ENCODE measurements at regions not wholly inside any gene's neighbourhood (a gene's known extent, or its start where the extent isn't known, plus 50 kb on each side); places are given as distances from the start of the nearest gene placed in this dataset.

DNA sequence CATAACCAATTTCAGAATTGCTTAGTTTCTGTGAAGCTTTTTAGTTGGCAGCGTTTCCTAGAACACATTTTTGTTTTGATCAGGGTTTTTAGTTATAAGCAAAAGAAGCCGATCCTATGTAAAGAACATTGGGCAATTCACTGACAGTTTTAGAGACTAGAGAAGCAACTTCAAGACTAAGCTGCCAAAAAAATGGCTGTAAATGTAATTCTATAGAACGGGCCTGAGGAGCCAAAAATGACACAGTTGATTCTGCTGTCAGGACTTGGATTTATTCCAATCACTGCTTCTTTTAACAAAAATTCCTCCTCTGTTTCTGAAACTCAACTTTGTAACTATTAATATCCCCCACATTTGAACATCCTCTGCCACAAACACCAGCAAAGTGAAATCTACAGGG is 236.0 kb upstream of the EYS start:
- no peaks in the 10 kb centered on the region for H3K79me2 ChIP-seq (ENCODE audit: control insufficient read depth, insufficient read depth, low read length)
- FAIRE-seq: no peak
- ChIA-PET CTCF (no interaction called here), POLR2A (no interaction called here)
- no peaks in the 10 kb centered on the region for H3K9me3 ChIP-seq (replicated peaks; ENCODE audit: control insufficient read depth, insufficient read depth, low read length)
- intact Hi-C loops (cut with micrococcal nuclease): no loop called here
- H4K20me1 ChIP-seq (replicated peaks; ENCODE audit: control insufficient read depth, extremely low read depth, insufficient read depth, low read length): no peaks in the 10 kb centered on the region
- dilution Hi-C loops (cut with MboI; ENCODE audit: extremely low pct_ligation_motif_present, low sequenced_read_pairs): no loop called here
- no peaks in the 10 kb centered on the region for H3K4me1 ChIP-seq (ENCODE audit: control insufficient read depth, extremely low read depth, insufficient read depth, low read length)
- no peak overlapping the region for H3K4me2 ChIP-seq (ENCODE audit: insufficient read depth, low read length)
- H2AFZ ChIP-seq (ENCODE audit: low read depth, low read length): no peak overlapping the region
- no peaks in the 10 kb centered on the region for H3K36me3 ChIP-seq (ENCODE audit: control insufficient read depth in 2 of 2, extremely low read depth in 1 of 2, insufficient read depth in 2 of 2, low read length in 2 of 2)
- no peak overlapping the region for H3K4me3 ChIP-seq (replicated peaks in 1 of 3; ENCODE audit: insufficient read depth in 1 of 3, low read depth in 1 of 3, low read length in 3 of 3)
- BruUV-seq (replicated peaks): no TSS peak
- no peak overlapping the region for H3K27ac ChIP-seq (ENCODE audit: insufficient read depth, low read depth, low read length)
- no peak for DNase-seq (ENCODE audit: low read depth, low spot score)
- no peak for TF ChIP-seq POLR2AphosphoS5 (IDR thresholded peaks at IDR 0.05; ENCODE audit: insufficient read depth, low read depth, low read length)
- no peak for TF ChIP-seq JUN (IDR thresholded peaks at IDR 0.05; ENCODE audit: borderline replicate concordance, insufficient read depth, insufficient read length, low read depth)
- no peak for TF ChIP-seq POLR2A (IDR thresholded peaks at IDR 0.05; ENCODE audit: low read depth, low read length)
- TF ChIP-seq, protein P1, sequence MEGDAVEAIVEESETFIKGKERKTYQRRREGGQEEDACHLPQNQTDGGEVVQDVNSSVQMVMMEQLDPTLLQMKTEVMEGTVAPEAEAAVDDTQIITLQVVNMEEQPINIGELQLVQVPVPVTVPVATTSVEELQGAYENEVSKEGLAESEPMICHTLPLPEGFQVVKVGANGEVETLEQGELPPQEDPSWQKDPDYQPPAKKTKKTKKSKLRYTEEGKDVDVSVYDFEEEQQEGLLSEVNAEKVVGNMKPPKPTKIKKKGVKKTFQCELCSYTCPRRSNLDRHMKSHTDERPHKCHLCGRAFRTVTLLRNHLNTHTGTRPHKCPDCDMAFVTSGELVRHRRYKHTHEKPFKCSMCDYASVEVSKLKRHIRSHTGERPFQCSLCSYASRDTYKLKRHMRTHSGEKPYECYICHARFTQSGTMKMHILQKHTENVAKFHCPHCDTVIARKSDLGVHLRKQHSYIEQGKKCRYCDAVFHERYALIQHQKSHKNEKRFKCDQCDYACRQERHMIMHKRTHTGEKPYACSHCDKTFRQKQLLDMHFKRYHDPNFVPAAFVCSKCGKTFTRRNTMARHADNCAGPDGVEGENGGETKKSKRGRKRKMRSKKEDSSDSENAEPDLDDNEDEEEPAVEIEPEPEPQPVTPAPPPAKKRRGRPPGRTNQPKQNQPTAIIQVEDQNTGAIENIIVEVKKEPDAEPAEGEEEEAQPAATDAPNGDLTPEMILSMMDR (IDR thresholded peaks at IDR 0.05; ENCODE audit: extremely low read depth in 1 of 2, insufficient read depth in 1 of 2, low read depth in 1 of 2, low read length in 2 of 2): no peak
- no peak for TF ChIP-seq FOS (IDR thresholded peaks at IDR 0.05; ENCODE audit: borderline replicate concordance, insufficient read depth, low read length)
- TF ChIP-seq EZH2 (IDR thresholded peaks at IDR 0.05; ENCODE audit: borderline replicate concordance, low read depth, low read length, severe bottlenecking): no peak
- TF ChIP-seq MYC (IDR thresholded peaks at IDR 0.05; ENCODE audit: low read depth, low read length): no peak
- TF ChIP-seq MAX (IDR thresholded peaks at IDR 0.05; ENCODE audit: insufficient read depth, insufficient read length): no peak
- no peak for TF ChIP-seq GATA2 (IDR thresholded peaks at IDR 0.05; ENCODE audit: insufficient read depth, insufficient read length, low read depth, low read length)
- no peaks in the 10 kb centered on the region for H3K27me3 ChIP-seq (ENCODE audit: control insufficient read depth in 2 of 2, insufficient read depth in 2 of 2, low read length in 2 of 2)
- no peak overlapping the region for H3K9ac ChIP-seq (replicated peaks; ENCODE audit: extremely low read depth, insufficient read depth, low read length)
- no peaks in the 10 kb centered on the region for H3K9me1 ChIP-seq (replicated peaks; ENCODE audit: control insufficient read depth, extremely low read depth, insufficient read depth, low read length)

Measured in endothelial cell of umbilical vein (primary cell).